MM.1S (cell line): ENCODE measurements at regions not wholly inside any gene's neighbourhood (a gene's known extent, or its start where the extent isn't known, plus 50 kb on each side); places are given as distances from the start of the nearest gene placed in this dataset.

Experiments used
- EZH2 ChIP-seq: fragments of 300-600 bp; sonication (generic); optimal IDR thresholded peaks from 2 replicates; pipeline ENCODE3; 2017; ENCODE audit warnings: low read depth, mild to moderate bottlenecking, antibody characterized with exemption, low read length, mixed read lengths
- TF ChIP-seq, protein P1 (sequence below): fragments of 300-600 bp; sonication (generic); IDR thresholded peaks from 2 replicates; pipeline ENCODE4 v1.5.1; 2016; ENCODE audit warnings: antibody characterized with exemption, low read length, mixed read lengths

DNA sequence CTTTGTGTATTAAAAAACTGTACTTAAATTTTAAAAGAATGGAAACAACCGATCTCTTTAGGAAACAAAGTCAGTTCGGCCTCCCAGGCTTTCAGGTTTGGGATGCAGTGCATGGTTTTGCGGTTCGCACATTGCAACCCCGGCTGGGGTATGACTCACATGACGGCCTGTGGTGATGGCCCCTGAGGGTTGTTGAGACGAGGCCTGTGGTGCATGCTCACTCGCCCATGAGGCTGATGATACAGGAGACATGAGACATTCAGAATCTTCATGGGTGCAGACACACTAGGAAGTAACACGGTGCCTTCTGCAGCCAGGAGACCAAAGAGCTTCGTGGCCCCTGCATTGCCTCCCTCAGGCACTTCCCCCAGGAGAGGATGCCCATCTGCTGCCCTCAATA, 724.6 kb upstream of the SALL3 start:
- TF ChIP-seq, protein P1, sequence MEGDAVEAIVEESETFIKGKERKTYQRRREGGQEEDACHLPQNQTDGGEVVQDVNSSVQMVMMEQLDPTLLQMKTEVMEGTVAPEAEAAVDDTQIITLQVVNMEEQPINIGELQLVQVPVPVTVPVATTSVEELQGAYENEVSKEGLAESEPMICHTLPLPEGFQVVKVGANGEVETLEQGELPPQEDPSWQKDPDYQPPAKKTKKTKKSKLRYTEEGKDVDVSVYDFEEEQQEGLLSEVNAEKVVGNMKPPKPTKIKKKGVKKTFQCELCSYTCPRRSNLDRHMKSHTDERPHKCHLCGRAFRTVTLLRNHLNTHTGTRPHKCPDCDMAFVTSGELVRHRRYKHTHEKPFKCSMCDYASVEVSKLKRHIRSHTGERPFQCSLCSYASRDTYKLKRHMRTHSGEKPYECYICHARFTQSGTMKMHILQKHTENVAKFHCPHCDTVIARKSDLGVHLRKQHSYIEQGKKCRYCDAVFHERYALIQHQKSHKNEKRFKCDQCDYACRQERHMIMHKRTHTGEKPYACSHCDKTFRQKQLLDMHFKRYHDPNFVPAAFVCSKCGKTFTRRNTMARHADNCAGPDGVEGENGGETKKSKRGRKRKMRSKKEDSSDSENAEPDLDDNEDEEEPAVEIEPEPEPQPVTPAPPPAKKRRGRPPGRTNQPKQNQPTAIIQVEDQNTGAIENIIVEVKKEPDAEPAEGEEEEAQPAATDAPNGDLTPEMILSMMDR: no peak
- TF ChIP-seq EZH2: no peak
